ENCODE measurements at regions not wholly inside any gene's neighbourhood (a gene's known extent, or its start where the extent isn't known, plus 50 kb on each side); places are given as distances from the start of the nearest gene placed in this dataset.
"Not testable (repeated sequence)": the region's sequence is repeated elsewhere in the genome, so short reads cannot be mapped to it uniquely, and the experiment has no call there.

GRCh38 chr1:192862271-192862670 lies 53.4 kb downstream of the RGS2 start:
- DNase-seq (ENCODE audit: low spot score): no peak

GRCh38 chr1:192866241-192866868 lies 57.5 kb downstream of the RGS2 start:
- DNase-seq (ENCODE audit: low spot score): no peak

- no peak for DNase-seq (ENCODE audit: low spot score)
These were observed 58.3 kb downstream of the RGS2 start for GRCh38 chr1:192867180-192867579.

- no peak for DNase-seq (ENCODE audit: low spot score)
These were observed 60.6 kb downstream of the RGS2 start for GRCh38 chr1:192869308-192869940.

- DNase-seq (ENCODE audit: low spot score): no peak
These were observed 63.2 kb downstream of the RGS2 start for GRCh38 chr1:192872010-192872409.

GRCh38 chr1:192873836-192874235 lies 65.0 kb downstream of the RGS2 start:
- no peak for DNase-seq (ENCODE audit: low spot score)

- DNase-seq (ENCODE audit: low spot score): no peak
These were observed 67.8 kb downstream of the RGS2 start for GRCh38 chr1:192876633-192877032.

GRCh38 chr1:192877283-192877886 lies 68.5 kb downstream of the RGS2 start:
- peak; percentile 49 for DNase-seq (ENCODE audit: low spot score)

- no peak for DNase-seq (ENCODE audit: low spot score)
These were observed 69.4 kb downstream of the RGS2 start for GRCh38 chr1:192878249-192878648.

GRCh38 chr1:192879406-192879805 lies 70.6 kb downstream of the RGS2 start:
- no peak for DNase-seq (ENCODE audit: low spot score)

- DNase-seq (ENCODE audit: low spot score): no peak
These were observed 71.4 kb downstream of the RGS2 start for GRCh38 chr1:192880231-192880630.

- no peak for DNase-seq (ENCODE audit: low spot score)
These were observed 75.4 kb downstream of the RGS2 start for GRCh38 chr1:192884241-192884640.

- not testable (repeated sequence) for DNase-seq (ENCODE audit: low spot score)
These were observed 76.5 kb downstream of the RGS2 start for GRCh38 chr1:192885387-192885786.

- no peak for DNase-seq (ENCODE audit: low spot score)
These were observed 78.6 kb downstream of the RGS2 start for GRCh38 chr1:192887426-192887825.

GRCh38 chr1:192888574-192888973 lies 79.7 kb downstream of the RGS2 start:
- DNase-seq (ENCODE audit: low spot score): no peak

- DNase-seq (ENCODE audit: low spot score): no peak
These were observed 80.2 kb downstream of the RGS2 start for GRCh38 chr1:192889082-192889481.

GRCh38 chr1:192890134-192890533 lies 81.3 kb downstream of the RGS2 start:
- DNase-seq (ENCODE audit: low spot score): no peak

- no peak for DNase-seq (ENCODE audit: low spot score)
These were observed 84.1 kb downstream of the RGS2 start for GRCh38 chr1:192892934-192893333.

- not testable (repeated sequence) for DNase-seq (ENCODE audit: low spot score)
These were observed 86.6 kb downstream of the RGS2 start for GRCh38 chr1:192895487-192895886.

- DNase-seq (ENCODE audit: low spot score): no peak
These were observed 87.5 kb downstream of the RGS2 start for GRCh38 chr1:192896376-192896775.

GRCh38 chr1:192901500-192901899 lies 92.7 kb downstream of the RGS2 start:
- no peak for DNase-seq (ENCODE audit: low spot score)

- DNase-seq (ENCODE audit: low spot score): no peak
These were observed 94.3 kb downstream of the RGS2 start for GRCh38 chr1:192903142-192903541.

GRCh38 chr1:192904438-192904895 lies 95.6 kb downstream of the RGS2 start:
- peak; percentile 25 for DNase-seq (ENCODE audit: low spot score)
